NCI-H2227 treated with DMSO at 0.1 percent for 48 hours (cell line): ENCODE measurements at regions not wholly inside any gene's neighbourhood (a gene's known extent, or its start where the extent isn't known, plus 50 kb on each side); places are given as distances from the start of the nearest gene placed in this dataset.

ENCODE experiments used
- DNase-seq: peaks from one replicate; lab custom pipeline; 2025; lab: John Stamatoyannopoulos, UW

GRCh38 chr5:29950416-29951145 is 1242.9 kb upstream of the CDH6 start:
- DNase-seq: no peak

DNA sequence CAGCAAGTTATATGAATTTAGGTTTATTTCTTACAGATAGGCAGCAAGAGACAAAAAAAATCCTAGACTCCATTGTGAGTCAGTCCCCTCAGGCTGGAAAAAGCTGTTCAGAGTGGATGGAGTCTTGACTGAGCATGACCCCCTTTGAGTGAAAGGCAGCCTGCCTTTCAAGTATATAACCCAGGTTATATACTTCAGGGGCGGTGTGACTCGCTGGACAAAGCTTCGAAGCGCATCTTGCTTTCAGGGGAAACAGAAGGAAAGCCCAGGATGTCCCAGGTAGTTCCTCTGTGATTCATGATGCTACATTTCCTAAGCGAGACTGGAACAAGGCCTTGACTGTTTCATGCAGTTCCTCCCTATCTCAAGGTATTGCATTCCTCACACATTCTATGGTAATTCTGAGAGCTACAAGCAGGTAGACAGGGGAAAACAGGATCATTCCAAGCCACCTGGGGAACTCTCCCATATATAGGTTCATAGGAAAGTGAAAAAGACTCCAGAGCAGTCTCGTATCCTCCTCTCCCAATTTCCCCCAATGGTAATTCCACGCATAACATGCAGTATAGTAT is 1244.1 kb upstream of the CDH6 start:
- no peak for DNase-seq

DNA sequence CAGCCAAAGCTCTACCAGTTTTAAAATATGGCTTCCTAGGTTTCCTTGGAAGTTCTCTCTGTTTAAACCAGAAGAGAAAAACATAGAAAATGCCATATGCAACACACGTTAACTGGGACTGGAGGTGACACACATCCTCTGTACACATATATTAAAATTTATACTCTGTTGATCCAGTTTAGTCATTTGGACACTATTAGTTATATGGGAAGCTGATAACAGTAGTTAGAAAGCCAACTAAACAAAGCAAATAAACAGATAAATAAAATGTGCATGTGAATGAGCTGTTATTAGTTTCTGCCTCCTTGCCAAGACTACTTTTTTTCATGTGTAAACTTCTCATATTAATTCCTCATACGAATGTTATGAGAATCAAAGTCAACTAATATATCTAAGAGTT is 1249.2 kb upstream of the CDH6 start:
- no peak for DNase-seq

DNA sequence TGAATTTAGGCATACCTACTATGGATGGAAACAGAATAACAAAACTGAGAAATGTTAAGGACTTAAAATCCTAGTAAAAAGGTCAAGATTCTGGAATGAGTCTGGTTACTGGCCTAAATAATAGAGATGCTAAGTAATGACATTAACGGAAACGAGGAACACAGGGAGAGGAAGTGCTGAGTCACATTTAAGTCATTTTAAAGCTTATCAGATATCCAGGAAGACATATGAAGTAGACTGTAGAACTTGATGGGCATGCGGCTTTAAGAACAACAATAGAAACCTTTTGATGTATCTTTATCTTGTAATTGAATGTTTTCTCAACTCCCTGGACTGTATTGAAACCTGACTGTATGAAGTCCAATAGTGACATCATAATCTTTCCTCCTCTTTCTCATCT is 1251.4 kb upstream of the CDH6 start:
- no peak for DNase-seq

DNA sequence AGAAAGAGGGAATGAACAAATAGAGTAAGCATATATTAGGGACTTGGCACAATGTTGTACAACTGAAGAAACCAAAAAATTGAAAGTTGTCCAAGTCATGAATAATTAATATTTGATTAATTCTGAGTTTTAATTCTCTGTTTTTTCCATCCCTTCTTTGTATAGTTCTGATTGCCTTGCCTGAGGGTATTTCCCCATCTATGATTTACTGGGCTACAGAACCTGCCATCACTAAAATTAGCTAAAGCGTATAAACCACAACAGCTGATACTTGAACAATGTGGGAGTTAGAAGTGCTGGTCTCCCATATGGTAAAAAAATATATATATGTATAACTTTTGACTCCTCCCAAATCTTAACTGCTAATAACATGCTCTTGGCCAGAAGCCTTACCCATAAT is 1253.5 kb upstream of the CDH6 start:
- DNase-seq: no peak

- no peak for DNase-seq
Observed at GRCh38 chr5:29935371-29935770, 1258.1 kb upstream of the CDH6 start.

- no peak for DNase-seq
Observed at GRCh38 chr5:29930316-29930715, 1263.2 kb upstream of the CDH6 start.

- DNase-seq: no peak
Observed at GRCh38 chr5:29924107-29924506, 1269.4 kb upstream of the CDH6 start.

DNA sequence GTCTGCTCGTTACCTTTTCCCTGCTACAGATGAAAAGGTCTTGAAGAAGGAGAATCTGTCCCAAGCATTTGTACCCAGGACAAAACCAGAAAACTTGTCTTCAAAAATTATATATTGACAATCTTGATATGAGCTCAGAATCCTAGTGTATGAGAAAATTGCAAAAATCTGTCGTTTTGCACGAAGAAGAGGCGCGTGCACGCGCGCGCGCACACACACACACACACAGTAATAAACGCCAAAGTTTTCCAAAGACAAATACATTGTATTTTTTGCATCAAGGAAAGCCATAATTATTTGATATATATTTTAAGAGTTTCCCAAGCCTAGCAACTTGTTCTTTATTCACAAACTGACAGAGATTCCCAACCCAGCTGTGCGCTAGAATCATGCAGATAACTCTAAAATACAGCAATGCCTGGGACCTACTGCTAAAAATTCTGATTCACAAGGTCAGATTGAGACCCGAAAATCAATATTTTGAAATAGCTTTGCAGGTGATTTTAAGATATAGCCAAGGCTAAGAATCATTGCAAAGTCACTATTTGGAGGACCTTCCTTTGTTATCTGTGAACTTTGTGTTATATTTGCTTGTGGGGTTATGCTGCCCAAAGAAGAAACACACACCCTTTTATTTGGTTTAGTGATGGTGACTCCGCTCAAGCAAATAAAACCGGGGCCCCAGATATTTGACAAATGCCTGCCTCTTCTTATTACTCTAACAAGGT is 1287.7 kb upstream of the CDH6 start:
- no peak for DNase-seq

- DNase-seq: no peak
Observed at GRCh38 chr5:29902859-29903258, 1290.6 kb upstream of the CDH6 start.

- DNase-seq: no peak
Observed at GRCh38 chr5:29899583-29899982, 1293.9 kb upstream of the CDH6 start.

GRCh38 chr5:29897916-29898315 is 1295.6 kb upstream of the CDH6 start:
- no peak for DNase-seq

GRCh38 chr5:29896646-29897045 is 1296.8 kb upstream of the CDH6 start:
- DNase-seq: no peak

DNA sequence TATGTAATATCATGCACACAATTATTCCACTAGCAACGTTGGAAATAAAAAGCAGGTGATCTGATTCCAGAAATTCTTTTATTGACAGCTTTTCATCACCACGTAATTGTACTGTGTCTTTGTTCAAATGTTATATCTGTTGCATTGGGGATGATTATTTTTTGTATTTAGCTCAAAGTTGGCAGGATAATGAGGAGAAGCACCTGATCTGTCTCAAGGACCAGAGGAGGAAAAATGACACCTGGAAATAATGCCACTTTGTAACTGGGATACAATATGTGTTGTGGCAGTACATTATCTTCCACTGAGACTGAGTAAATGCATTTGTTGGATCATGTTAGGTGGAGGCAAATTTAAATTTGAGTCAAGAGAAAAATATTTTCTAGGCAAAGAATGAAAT is 1298.8 kb upstream of the CDH6 start:
- DNase-seq: no peak

DNA sequence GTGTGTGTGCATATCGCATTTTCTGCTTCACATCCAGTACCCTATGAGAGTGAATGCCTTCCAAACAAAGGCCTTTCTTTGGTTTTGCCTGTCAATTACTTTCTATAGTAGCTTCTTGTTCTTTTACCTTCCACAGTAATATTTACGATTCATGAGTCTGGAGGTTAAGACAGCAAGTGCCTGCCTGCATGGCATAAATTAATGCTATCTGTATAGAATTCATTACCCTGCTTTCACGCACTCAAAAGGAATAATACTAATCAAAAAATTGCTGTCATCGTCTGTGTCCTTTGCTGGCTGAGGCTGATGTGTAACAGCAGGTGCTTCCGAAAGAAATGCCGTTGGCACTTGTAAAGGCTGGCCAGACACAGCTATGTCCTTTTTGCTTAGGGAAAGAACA is 1304.4 kb upstream of the CDH6 start:
- DNase-seq: no peak

DNA sequence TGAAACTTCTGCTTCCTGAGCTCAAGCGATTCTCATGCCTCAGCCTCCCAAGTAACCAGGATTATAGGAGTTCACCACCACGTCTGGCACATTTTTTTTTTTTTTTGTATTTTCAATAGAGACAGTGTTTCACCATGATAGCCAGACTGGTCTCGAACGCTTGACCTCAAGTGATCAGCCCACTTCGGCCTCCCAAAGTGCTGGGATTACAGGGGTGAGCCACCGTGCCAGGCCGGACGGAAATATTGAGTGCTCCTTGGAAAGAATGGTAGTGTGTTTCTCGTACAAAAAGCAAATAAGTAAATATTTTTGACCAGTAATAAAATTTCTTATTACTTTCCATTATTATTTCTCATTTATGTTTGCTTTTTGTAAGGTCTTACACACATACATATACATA is 1307.9 kb upstream of the CDH6 start:
- no peak for DNase-seq

DNA sequence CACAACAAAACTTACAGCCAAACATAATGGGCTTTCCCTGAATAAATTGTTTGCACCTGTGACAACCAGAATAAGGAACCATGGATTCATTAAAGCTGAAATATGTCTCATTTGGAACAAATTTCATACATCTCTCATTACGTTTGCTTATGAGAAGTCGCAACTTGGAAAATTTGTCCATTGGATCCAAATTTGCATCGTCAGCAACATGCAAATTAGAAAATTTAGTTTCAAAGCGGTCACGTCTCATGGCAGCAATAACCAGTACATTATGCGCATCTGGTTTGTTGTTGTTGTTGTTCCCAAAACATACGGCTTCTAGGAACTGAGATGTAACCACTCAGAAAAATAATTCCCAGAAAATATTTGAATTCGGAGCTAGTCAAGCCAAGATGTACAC is 1311.5 kb upstream of the CDH6 start:
- DNase-seq: no peak

- DNase-seq: no peak
Observed at GRCh38 chr5:29879401-29879800, 1314.1 kb upstream of the CDH6 start.

GRCh38 chr5:29878599-29878998 is 1314.9 kb upstream of the CDH6 start:
- DNase-seq: no peak

GRCh38 chr5:29867155-29867554 is 1326.3 kb upstream of the CDH6 start:
- no peak for DNase-seq

GRCh38 chr5:29853711-29854220 is 1339.7 kb upstream of the CDH6 start:
- DNase-seq: no peak

DNA sequence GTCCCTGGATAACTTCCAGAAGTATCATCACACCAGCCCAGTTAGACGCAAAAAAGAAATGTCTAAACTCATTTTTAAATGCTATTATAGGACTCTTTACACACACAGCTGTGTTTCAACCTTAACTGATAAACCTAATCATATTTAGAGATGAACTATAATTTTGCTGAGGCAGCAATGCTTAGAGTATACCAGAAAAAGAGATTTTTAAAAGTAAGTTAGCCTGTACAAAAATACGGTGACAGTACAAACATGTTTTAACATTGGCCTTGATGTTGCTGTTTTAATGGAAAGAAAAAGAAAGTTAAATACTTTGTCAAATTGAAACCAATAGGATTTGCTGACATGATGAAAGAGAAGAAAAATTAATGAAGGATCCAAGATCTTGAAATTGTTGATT is 1341.2 kb upstream of the CDH6 start:
- no peak for DNase-seq

DNA sequence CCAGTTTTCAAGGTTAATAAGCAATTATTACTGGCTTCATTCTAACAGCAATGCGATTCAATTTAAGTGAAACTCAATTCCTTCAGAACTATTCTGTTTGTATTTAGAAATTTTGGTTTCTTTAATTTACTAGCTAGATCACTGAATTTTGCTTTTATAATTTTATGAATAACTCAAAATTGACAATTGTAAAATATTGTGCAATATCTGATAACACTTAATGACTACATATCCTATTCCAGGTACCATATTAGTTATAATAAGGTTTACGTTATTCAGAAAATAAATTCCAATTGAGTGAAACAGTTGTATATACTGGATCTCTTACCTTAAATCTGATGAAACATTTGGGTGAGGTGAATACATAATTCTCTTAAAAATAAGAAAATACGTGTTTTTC is 1348.3 kb upstream of the CDH6 start:
- DNase-seq: no peak
